SK-N-SH (cell line): ENCODE measurements at regions not wholly inside any gene's neighbourhood (a gene's known extent, or its start where the extent isn't known, plus 50 kb on each side); places are given as distances from the start of the nearest gene placed in this dataset.

Experiments used
- CTCF ChIA-PET: fragments of 300-600, 350-600 bp; formaldehyde crosslinking; extraction: SDS; loops from one replicate; lab custom pipeline; 2021; lab: Yijun Ruan, JAX
- POLR2A ChIA-PET: fragments of 350-600 bp; sonication (Branson Sonifier 250); formaldehyde crosslinking; extraction: SDS; loops from one replicate; lab custom pipeline; 2020; ENCODE audit warnings: antibody characterized with exemption, inconsistent platforms; lab: Yijun Ruan, JAX
- DNase-seq: peaks from one replicate; pipeline ENCODE4 v3.0.0; 2012
- H2AFZ ChIP-seq: fragments of 200-600 bp; sonication (generic); 2 replicates; pipeline ENCODE4 v1.8.1; 2016; ENCODE audit warnings: antibody characterized with exemption, mild to moderate bottlenecking, low read depth
- H3F3A ChIP-seq: fragments of 200-600 bp; sonication (generic); replicated peaks from 2 replicates; pipeline ENCODE3; 2016; ENCODE audit warnings: antibody characterized with exemption, mild to moderate bottlenecking; ENCODE audit not compliant: insufficient read depth
- H3K27ac ChIP-seq, 2 experiments: fragments of 200-500 bp in 1 of 2; fragments of 200-600 bp in 1 of 2; sonication (Bioruptor generic) in 1 of 2; sonication (generic), shearing (Covaris generic) in 1 of 2; 2 replicates each; pipeline versions ENCODE4 v1.5.1 to v1.6.1; 2014 to 2016; ENCODE audit warnings: low read depth in 2 of 2, inconsistent platforms in 1 of 2, low read length in 1 of 2, mild to moderate bottlenecking in 1 of 2, mixed read lengths in 1 of 2
- H3K27me3 ChIP-seq: fragments of 200-600 bp; sonication (generic), shearing (Covaris generic); 2 replicates; pipeline ENCODE4 v1.6.1; 2016; ENCODE audit warnings: mixed run types; ENCODE audit not compliant: insufficient read depth
- H3K36me3 ChIP-seq, 2 experiments: fragments of 200-500 bp in 1 of 2; fragments of 200-600 bp in 1 of 2; sonication (Bioruptor generic) in 1 of 2; sonication (generic) in 1 of 2; replicated peaks in 1 of 2; 2 replicates each; pipeline versions ENCODE3 to v1.5.1; 2014 to 2016; ENCODE audit warnings: low read length in 1 of 2, mild to moderate bottlenecking in 1 of 2; ENCODE audit not compliant: insufficient read depth in 2 of 2, control insufficient read depth in 1 of 2
- H3K4me1 ChIP-seq, 2 experiments: fragments of 200-500 bp in 1 of 2; fragments of 200-600 bp in 1 of 2; sonication (Bioruptor generic) in 1 of 2; sonication (generic), shearing (Covaris generic) in 1 of 2; 2 replicates each; pipeline versions ENCODE4 v1.5.1 to v1.6.1; 2014 to 2016; ENCODE audit warnings: low read depth in 1 of 2, low read length in 1 of 2, mixed run types in 1 of 2; ENCODE audit not compliant: insufficient read depth in 2 of 2, control insufficient read depth in 1 of 2
- H3K4me2 ChIP-seq: fragments of 200-600 bp; sonication (generic), shearing (Covaris generic); 2 replicates; pipeline ENCODE4 v1.6.1; 2017; ENCODE audit warnings: mixed run types
- H3K4me3 ChIP-seq, 2 experiments: fragments of 200-500 bp in 1 of 2; fragments of 200-600 bp in 1 of 2; sonication (Bioruptor generic) in 1 of 2; sonication (generic), shearing (Covaris generic) in 1 of 2; 2 replicates each; pipeline versions ENCODE4 v1.5.1 to v1.8.1; 2014 to 2016; ENCODE audit warnings: low read depth in 2 of 2, inconsistent platforms in 1 of 2, low read length in 1 of 2, mild to moderate bottlenecking in 1 of 2, mixed read lengths in 1 of 2, moderate library complexity in 1 of 2
- H3K79me2 ChIP-seq: fragments of 200-600 bp; sonication (generic); 2 replicates; pipeline ENCODE4 v1.8.1; 2017; ENCODE audit warnings: mild to moderate bottlenecking; ENCODE audit not compliant: insufficient read depth
- H3K9ac ChIP-seq: fragments of 200-600 bp; sonication (generic); 2 replicates; pipeline ENCODE4 v1.6.1; 2017; ENCODE audit warnings: mixed run types
- H3K9me2 ChIP-seq: fragments of 200-600 bp; sonication (generic); 2 replicates; pipeline ENCODE4 v1.6.1; 2017; ENCODE audit warnings: mixed run types
- H3K9me3 ChIP-seq: fragments of 200-600 bp; sonication (generic); 2 replicates; pipeline ENCODE4 v1.6.1; 2017; ENCODE audit warnings: mixed run types, mild to moderate bottlenecking, moderate library complexity
- H4K20me1 ChIP-seq: fragments of 200-600 bp; sonication (generic); 2 replicates; pipeline ENCODE4 v1.6.1; 2017; ENCODE audit warnings: mild to moderate bottlenecking, mixed run types; ENCODE audit not compliant: insufficient read depth
- ELF1 ChIP-seq: IDR thresholded peaks from 2 replicates; pipeline ENCODE4 v1.4.0; 2012
- GABPA ChIP-seq: IDR thresholded peaks from 2 replicates; pipeline ENCODE4 v1.4.0; 2012; ENCODE audit warnings: low read depth, mild to moderate bottlenecking
- GATA2 ChIP-seq: sonication (generic); formaldehyde crosslinking; IDR thresholded peaks from 2 replicates; pipeline ENCODE4 v1.5.0; 2020; ENCODE audit warnings: mild to moderate bottlenecking, missing genetic modification reagents
- MXI1 ChIP-seq: IDR thresholded peaks from 2 replicates; pipeline ENCODE4 v1.6.1; 2012; ENCODE audit warnings: mild to moderate bottlenecking, low read depth, low read length, improper control_type of control experiment
- NFIC ChIP-seq: IDR thresholded peaks from 2 replicates; pipeline ENCODE4 v1.4.0; 2012; ENCODE audit warnings: borderline replicate concordance
- NRF1 ChIP-seq: IDR thresholded peaks from 2 replicates; pipeline ENCODE4 v1.6.1; 2012; ENCODE audit warnings: low read depth, mild to moderate bottlenecking, low read length
- RAD21 ChIP-seq: IDR thresholded peaks from 2 replicates; pipeline ENCODE4 v1.6.1; 2012; ENCODE audit warnings: mild to moderate bottlenecking, low read length
- SMC3 ChIP-seq: IDR thresholded peaks from 2 replicates; pipeline ENCODE4 v1.6.1; 2012; ENCODE audit warnings: low read depth, low read length, improper control_type of control experiment
- YY1 ChIP-seq: IDR thresholded peaks from 2 replicates; pipeline ENCODE4 v1.4.0; 2012; ENCODE audit warnings: low read depth, mild to moderate bottlenecking
- WGBS: methylation state at CpG from one replicate; pipeline ENCODE4 v1.1.6; 2017; ENCODE audit warnings: low lambda C conversion rate; 5-methylcytosine and 5-hydroxymethylcytosine counted together
- TF ChIP-seq, protein P1 (sequence below): IDR thresholded peaks from 2 replicates; pipeline ENCODE4; 2012
- TF ChIP-seq, protein P2 (sequence below): IDR thresholded peaks from 2 replicates; pipeline ENCODE4 v1.6.1; 2012; ENCODE audit warnings: mild to moderate bottlenecking, low read depth, low read length, moderate library complexity
- TF ChIP-seq, protein P3 (sequence below): fragments of 150-350 bp; IDR thresholded peaks from 2 replicates; pipeline ENCODE4 v1.6.1; 2016; ENCODE audit warnings: mild to moderate bottlenecking, low read depth, low read length
- TF ChIP-seq, protein P4 (sequence below): fragments of 200-600 bp; sonication (generic); IDR thresholded peaks from 2 replicates; pipeline ENCODE4 v1.6.1; 2017; ENCODE audit warnings: antibody characterized with exemption, mild to moderate bottlenecking, moderate library complexity

DNA sequence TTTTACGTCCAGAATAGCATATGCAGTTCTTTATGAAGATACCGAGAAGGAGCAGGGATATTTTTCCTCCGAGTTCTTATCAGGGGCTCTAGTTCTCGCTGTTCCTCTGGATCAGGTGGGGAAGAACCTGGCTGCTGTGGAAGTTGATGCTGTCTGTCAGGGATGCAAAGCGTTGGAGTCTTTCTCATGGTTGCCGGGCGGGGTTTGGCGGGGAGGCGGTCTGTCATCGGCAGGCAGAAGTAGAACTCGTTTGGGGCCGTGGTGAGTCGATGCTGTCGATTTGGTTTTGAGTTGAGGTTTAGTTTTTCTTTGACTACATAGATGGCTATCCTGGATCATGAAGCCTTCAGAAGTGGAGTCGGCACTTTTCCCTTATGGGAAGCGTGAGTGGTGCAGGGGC, 691.2 kb downstream of the QKI start:
- Histone ChIP-seq H3K27me3 (no peaks in the 10 kb centered on the region), H3F3A (no peaks in the 10 kb centered on the region), H3K9me3 (no peaks in the 10 kb centered on the region), H3K9ac (no peak overlapping the region), H3K9me2 (no peaks in the 10 kb centered on the region), H3K36me3 (no peaks in the 10 kb centered on the region), H3K4me3 (no peak overlapping the region), H2AFZ (no peak overlapping the region), H3K79me2 (no peaks in the 10 kb centered on the region), H3K27ac (no peak overlapping the region), H4K20me1 (no peaks in the 10 kb centered on the region), H3K4me2 (no peak overlapping the region), H3K4me1 (no peaks in the 10 kb centered on the region)
- TF ChIP-seq MXI1 (no peak), GABPA (no peak)
- ChIA-PET POLR2A (no interaction called here), CTCF (interaction anchor here (0.7 kb wide), 2 partner anchors 11 to 14 kb away, joined by 3 read pairs; no protein-coding TSS in a partner anchor)
- 73% methylated on average over 15 of the region's 16 CpGs for WGBS
- DNase-seq, result no peak

DNA sequence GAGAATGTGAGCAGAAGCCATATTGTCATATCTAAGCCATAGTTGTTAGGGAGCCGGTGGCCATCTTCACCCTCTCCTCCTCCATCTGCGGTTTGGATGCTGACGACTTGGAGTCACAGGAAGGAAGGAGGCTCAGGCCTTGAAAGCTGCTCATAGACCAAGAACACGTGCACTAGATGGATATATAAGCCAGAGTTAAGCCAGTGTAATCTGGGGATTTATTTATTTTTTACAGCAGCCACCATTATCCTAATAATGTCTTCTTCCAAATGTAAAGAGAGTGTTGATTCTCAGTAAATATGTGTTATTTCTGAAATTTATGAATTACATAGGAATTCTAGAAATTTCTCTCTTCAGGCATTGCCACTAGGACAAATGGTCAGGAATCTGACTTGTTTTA, 689.9 kb downstream of the QKI start:
- CTCF ChIA-PET, result interaction anchor here (0.7 to 1.0 kb wide), 2 partner anchors 9 to 24 kb away, joined by 3 read pairs; no protein-coding TSS in a partner anchor
- DNase-seq, result no peak
- no peak overlapping the region for H3K9ac ChIP-seq
- no peak overlapping the region for H2AFZ ChIP-seq
- no peaks in the 10 kb centered on the region for H3K4me1 ChIP-seq
- H4K20me1 ChIP-seq, result no peaks in the 10 kb centered on the region
- H3K27me3 ChIP-seq, result no peaks in the 10 kb centered on the region
- TF ChIP-seq GATA2 (CRISPR knock-in tag) (no peak), NFIC (no peak), RAD21 (no peak), NRF1 (no peak), YY1 (no peak), ELF1 (no peak), GABPA (no peak), SMC3 (no peak)
- TF ChIP-seq, protein P1, sequence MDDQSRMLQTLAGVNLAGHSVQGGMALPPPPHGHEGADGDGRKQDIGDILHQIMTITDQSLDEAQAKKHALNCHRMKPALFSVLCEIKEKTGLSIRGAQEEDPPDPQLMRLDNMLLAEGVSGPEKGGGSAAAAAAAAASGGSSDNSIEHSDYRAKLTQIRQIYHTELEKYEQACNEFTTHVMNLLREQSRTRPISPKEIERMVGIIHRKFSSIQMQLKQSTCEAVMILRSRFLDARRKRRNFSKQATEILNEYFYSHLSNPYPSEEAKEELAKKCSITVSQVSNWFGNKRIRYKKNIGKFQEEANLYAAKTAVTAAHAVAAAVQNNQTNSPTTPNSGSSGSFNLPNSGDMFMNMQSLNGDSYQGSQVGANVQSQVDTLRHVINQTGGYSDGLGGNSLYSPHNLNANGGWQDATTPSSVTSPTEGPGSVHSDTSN, result no peak
- TF ChIP-seq, protein P2, sequence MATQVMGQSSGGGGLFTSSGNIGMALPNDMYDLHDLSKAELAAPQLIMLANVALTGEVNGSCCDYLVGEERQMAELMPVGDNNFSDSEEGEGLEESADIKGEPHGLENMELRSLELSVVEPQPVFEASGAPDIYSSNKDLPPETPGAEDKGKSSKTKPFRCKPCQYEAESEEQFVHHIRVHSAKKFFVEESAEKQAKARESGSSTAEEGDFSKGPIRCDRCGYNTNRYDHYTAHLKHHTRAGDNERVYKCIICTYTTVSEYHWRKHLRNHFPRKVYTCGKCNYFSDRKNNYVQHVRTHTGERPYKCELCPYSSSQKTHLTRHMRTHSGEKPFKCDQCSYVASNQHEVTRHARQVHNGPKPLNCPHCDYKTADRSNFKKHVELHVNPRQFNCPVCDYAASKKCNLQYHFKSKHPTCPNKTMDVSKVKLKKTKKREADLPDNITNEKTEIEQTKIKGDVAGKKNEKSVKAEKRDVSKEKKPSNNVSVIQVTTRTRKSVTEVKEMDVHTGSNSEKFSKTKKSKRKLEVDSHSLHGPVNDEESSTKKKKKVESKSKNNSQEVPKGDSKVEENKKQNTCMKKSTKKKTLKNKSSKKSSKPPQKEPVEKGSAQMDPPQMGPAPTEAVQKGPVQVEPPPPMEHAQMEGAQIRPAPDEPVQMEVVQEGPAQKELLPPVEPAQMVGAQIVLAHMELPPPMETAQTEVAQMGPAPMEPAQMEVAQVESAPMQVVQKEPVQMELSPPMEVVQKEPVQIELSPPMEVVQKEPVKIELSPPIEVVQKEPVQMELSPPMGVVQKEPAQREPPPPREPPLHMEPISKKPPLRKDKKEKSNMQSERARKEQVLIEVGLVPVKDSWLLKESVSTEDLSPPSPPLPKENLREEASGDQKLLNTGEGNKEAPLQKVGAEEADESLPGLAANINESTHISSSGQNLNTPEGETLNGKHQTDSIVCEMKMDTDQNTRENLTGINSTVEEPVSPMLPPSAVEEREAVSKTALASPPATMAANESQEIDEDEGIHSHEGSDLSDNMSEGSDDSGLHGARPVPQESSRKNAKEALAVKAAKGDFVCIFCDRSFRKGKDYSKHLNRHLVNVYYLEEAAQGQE, result no peak
- TF ChIP-seq, protein P3, sequence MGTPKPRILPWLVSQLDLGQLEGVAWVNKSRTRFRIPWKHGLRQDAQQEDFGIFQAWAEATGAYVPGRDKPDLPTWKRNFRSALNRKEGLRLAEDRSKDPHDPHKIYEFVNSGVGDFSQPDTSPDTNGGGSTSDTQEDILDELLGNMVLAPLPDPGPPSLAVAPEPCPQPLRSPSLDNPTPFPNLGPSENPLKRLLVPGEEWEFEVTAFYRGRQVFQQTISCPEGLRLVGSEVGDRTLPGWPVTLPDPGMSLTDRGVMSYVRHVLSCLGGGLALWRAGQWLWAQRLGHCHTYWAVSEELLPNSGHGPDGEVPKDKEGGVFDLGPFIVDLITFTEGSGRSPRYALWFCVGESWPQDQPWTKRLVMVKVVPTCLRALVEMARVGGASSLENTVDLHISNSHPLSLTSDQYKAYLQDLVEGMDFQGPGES, result no peak
- TF ChIP-seq, protein P4, sequence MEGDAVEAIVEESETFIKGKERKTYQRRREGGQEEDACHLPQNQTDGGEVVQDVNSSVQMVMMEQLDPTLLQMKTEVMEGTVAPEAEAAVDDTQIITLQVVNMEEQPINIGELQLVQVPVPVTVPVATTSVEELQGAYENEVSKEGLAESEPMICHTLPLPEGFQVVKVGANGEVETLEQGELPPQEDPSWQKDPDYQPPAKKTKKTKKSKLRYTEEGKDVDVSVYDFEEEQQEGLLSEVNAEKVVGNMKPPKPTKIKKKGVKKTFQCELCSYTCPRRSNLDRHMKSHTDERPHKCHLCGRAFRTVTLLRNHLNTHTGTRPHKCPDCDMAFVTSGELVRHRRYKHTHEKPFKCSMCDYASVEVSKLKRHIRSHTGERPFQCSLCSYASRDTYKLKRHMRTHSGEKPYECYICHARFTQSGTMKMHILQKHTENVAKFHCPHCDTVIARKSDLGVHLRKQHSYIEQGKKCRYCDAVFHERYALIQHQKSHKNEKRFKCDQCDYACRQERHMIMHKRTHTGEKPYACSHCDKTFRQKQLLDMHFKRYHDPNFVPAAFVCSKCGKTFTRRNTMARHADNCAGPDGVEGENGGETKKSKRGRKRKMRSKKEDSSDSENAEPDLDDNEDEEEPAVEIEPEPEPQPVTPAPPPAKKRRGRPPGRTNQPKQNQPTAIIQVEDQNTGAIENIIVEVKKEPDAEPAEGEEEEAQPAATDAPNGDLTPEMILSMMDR, result no peak
- TF ChIP-seq, all 33 proteins: peak for 0
- Histone ChIP-seq H3K36me3 (no peaks in the 10 kb centered on the region), H3K27ac (no peak overlapping the region), H3K4me3 (no peak overlapping the region), H3K9me2 (no peaks in the 10 kb centered on the region), H3F3A (no peaks in the 10 kb centered on the region), H3K4me2 (no peak overlapping the region), H3K9me3 (no peaks in the 10 kb centered on the region), H3K79me2 (no peaks in the 10 kb centered on the region)
- POLR2A ChIA-PET, result no interaction called here
- 49% methylated on average over 4 of the region's 4 CpGs for WGBS
